ENCODE measurements at regions not wholly inside any gene's neighbourhood (a gene's known extent, or its start where the extent isn't known, plus 50 kb on each side); places are given as distances from the start of the nearest gene placed in this dataset.

GRCh38 chr4:10998846-10999245 is 314.3 kb upstream of the CLNK start:
- ChIA-PET POLR2A (no interaction called here), CTCF (no interaction called here)
- H3K4me3 Mint-ChIP-seq, result no peak overlapping the region
- H3K27ac Mint-ChIP-seq, result no peak overlapping the region
- ATAC-seq (no peak), DNase-seq (ENCODE audit: low spot score) (no peak)
- H3K36me3 Mint-ChIP-seq, result peaks cover 40% of the 10 kb centered on the region
- H3K27me3 Mint-ChIP-seq (ENCODE audit: low read depth), result peaks cover 3% of the 10 kb centered on the region; the same call in 1 of the 2 replicates
- no peak for TF ChIP-seq FOXP4 (CRISPR knock-in tag; IDR thresholded peaks at IDR 0.05)
- TF ChIP-seq GTF2I (CRISPR knock-in tag; conservative IDR thresholded peaks at IDR 0.05), result no peak
- no peak for TF ChIP-seq E2F4 (CRISPR knock-in tag; IDR thresholded peaks at IDR 0.05; ENCODE audit: borderline replicate concordance, low read depth)
- peaks cover 8% of the 10 kb centered on the region for H3K4me1 Mint-ChIP-seq
- peaks cover 63% of the 10 kb centered on the region for H3K9me3 Mint-ChIP-seq

GRCh38 chr4:10984815-10985214 is 300.2 kb upstream of the CLNK start:
- TF ChIP-seq ELF4 (CRISPR knock-in tag; IDR thresholded peaks at IDR 0.05; ENCODE audit: low read depth) (no peak), SMAD4 (CRISPR knock-in tag; IDR thresholded peaks at IDR 0.05) (no peak), ZNF281 (CRISPR knock-in tag; IDR thresholded peaks at IDR 0.05) (no peak), ZNF416 (CRISPR knock-in tag; IDR thresholded peaks at IDR 0.05) (no peak), SP1 (CRISPR knock-in tag; conservative IDR thresholded peaks at IDR 0.05) (no peak), IRF2 (CRISPR knock-in tag; IDR thresholded peaks at IDR 0.05; ENCODE audit: borderline replicate concordance, low read depth) (no peak), HMGA2 (CRISPR knock-in tag; IDR thresholded peaks at IDR 0.05) (no peak), ZNF219 (CRISPR knock-in tag; IDR thresholded peaks at IDR 0.05; ENCODE audit: borderline replicate concordance) (no peak), GTF2I (CRISPR knock-in tag; conservative IDR thresholded peaks at IDR 0.05) (no peak), NFATC4 (CRISPR knock-in tag; IDR thresholded peaks at IDR 0.05) (no peak)
- Mint-ChIP-seq H3K4me3 (no peak overlapping the region), H3K9me3 (peaks cover 80% of the 10 kb centered on the region), H3K4me1 (peaks cover 30% of the 10 kb centered on the region), H3K27me3 (ENCODE audit: low read depth) (peaks cover 11% of the 10 kb centered on the region), H3K36me3 (peaks cover 53% of the 10 kb centered on the region), H3K27ac (no peak overlapping the region)
- no peak for ATAC-seq
- ChIA-PET POLR2A (no interaction called here), CTCF (no interaction called here)
- no peak for DNase-seq (ENCODE audit: low spot score)

GRCh38 chr4:10983885-10984640 is 299.5 kb upstream of the CLNK start:
- H3K9me3 Mint-ChIP-seq, result peaks cover 77% of the 10 kb centered on the region
- ATAC-seq (no peak), DNase-seq (ENCODE audit: low spot score) (no peak)
- peaks cover 50% of the 10 kb centered on the region for H3K36me3 Mint-ChIP-seq
- ChIA-PET CTCF (no interaction called here), POLR2A (no interaction called here)
- H3K27me3 Mint-ChIP-seq (ENCODE audit: low read depth), result peaks cover 11% of the 10 kb centered on the region
- no peak overlapping the region for H3K4me3 Mint-ChIP-seq
- peaks cover 30% of the 10 kb centered on the region for H3K4me1 Mint-ChIP-seq
- no peak overlapping the region for H3K27ac Mint-ChIP-seq
- TF ChIP-seq CBFB (CRISPR knock-in tag; IDR thresholded peaks at IDR 0.05; ENCODE audit: low read depth) (no peak), SMAD4 (CRISPR knock-in tag; IDR thresholded peaks at IDR 0.05) (no peak), ZNF219 (CRISPR knock-in tag; IDR thresholded peaks at IDR 0.05; ENCODE audit: borderline replicate concordance) (no peak), ZNF396 (CRISPR knock-in tag; IDR thresholded peaks at IDR 0.05; ENCODE audit: borderline replicate concordance) (no peak), ZSCAN18 (CRISPR knock-in tag; IDR thresholded peaks at IDR 0.05) (no peak), CREB1 (CRISPR knock-in tag; IDR thresholded peaks at IDR 0.05) (no peak), OVOL2 (CRISPR knock-in tag; IDR thresholded peaks at IDR 0.05; ENCODE audit: borderline replicate concordance) (no peak), STAT6 (CRISPR knock-in tag; conservative IDR thresholded peaks at IDR 0.05; ENCODE audit: low read depth) (no peak), ZNF138 (CRISPR knock-in tag; conservative IDR thresholded peaks at IDR 0.05) (no peak), HMGA2 (CRISPR knock-in tag; IDR thresholded peaks at IDR 0.05) (no peak), PREB (CRISPR knock-in tag; IDR thresholded peaks at IDR 0.05; ENCODE audit: borderline replicate concordance) (no peak)
